ENCODE measurements at regions not wholly inside any gene's neighbourhood (a gene's known extent, or its start where the extent isn't known, plus 50 kb on each side); places are given as distances from the start of the nearest gene placed in this dataset.
A peak's percentile ranks its signal among the peaks of the same experiment; 100 is the strongest.

DNA sequence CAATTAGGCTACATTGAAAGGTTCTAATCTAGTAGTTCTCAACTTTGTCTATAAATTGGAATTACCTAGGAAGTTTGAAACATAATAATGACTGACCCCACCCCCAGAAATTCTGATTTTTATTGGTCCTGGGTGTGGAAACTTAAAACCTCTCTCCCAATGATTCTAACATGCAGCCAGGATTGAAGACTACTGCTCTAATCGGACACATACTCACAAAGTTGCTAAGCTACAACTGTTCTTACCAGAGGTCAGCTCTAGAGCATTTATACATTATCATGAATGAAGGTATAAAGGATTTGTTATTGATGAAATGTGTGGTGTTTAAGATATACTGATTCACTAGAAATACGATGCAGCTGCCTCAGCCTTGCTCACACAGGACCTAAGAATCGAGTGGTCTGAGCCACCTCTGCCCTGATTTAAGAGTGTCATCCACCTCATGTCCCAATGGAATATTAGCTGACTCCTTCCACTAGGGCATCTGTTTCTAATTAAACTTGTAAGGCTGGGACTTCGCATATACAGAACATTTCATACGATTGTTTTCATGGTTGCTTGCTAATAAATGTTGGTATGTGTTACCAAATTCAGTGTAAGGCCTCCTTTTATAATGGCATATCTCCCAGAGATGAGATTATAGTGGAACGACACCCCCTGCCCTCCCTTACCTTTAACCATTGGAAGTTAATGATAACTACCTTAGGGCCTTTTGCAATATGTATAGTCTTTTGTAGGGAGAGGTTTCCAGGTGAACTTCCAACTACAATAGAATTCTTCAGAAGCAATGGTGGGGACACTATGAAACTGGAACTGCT lies 410.8 kb upstream of the PDE3A start:
- DNase-seq = no peak

DNA sequence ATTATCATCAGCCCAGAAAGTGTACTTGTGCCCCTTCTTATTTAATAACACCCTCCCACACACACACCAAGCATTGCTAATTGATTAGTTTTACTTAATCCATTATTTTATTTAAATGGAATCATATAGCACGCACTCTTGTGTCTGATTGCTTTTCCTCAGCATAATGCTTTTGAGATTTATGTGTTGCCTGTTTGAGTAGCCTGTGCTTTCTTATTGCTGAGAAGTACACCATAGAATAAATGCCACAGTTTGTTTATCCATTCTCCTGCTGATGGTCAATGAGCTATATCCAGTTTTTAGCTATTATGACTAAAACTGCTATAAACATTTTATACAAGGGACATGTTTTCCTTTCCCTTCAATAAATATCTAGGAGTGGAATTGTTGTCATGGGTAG lies 409.9 kb upstream of the PDE3A start:
- no peak for DNase-seq

DNA sequence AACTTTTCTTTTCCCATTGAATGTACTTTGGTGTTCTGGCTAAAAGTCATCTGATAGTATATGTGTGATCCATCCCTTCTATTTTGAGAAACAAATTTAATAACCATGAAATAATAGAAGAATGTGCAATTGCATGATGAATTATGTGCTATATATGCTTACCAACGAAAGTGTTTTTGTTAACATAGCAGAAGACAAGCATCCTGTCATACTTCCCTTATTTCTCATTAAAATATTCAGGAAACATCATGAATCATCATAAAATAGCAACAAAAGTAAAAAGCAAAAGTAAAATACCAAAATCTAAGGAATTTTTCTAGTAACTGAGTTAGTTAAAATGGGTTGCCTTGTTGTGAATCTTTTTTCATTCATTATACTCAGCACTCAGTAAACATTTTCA lies 409.0 kb upstream of the PDE3A start:
- DNase-seq = no peak

DNA sequence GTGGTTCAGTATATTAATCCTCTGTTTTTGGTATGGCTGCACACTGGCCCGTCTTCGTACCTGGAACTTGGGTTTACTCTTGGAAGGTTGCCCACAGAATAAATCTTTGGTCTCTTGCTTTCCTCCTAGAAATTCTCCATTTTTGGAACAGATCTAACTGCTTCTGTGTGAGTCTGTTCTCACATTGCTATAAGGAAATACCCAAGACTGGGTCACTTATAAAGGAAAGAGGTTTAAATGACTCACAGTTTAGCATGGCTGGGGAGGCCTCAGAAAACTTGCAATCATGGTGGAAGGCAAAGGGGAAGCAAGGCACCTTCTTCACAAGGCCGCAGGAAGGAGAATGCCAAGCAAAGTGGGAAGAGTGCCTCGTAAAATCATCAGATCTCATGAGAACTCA lies 407.8 kb upstream of the PDE3A start:
- DNase-seq = no peak

DNA sequence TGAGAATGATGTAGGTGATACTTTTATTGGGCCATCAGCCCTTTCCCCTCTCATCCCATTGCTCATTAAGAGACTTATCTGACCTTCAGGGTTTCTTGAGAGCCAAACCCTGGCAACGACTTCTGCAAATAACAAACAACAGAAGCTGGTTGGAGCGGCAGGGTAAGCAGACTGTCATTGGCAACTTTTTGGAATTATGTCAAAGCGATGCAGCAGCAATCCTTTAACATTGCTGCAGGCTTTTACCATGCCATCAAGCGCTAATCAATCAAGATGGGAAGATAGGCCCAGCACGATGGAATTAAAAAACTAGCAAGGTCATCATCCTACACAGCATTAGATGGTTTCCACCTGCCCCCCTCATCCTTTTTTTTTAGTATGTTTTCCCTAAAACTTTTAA lies 406.1 kb upstream of the PDE3A start:
- DNase-seq = no peak

DNA sequence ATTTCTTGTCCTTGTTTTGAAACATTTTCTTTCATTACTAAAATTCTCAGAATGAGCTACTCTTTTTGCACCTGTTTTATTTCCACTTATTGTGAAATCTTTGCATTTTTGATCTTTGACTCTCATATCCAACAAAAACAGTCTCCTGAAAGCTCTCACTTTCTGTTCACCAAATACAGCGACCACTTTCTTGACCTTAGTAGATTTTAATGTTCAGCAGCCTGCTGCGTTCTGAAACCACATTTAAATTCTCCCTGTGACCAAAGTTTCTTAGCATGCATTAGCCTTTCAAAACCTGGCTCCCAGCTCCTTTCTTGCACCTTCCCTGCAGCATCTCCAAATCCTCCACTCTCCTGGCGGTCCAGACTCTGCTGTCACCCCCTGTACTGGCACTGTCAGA lies 404.4 kb upstream of the PDE3A start:
- no peak for DNase-seq

DNA sequence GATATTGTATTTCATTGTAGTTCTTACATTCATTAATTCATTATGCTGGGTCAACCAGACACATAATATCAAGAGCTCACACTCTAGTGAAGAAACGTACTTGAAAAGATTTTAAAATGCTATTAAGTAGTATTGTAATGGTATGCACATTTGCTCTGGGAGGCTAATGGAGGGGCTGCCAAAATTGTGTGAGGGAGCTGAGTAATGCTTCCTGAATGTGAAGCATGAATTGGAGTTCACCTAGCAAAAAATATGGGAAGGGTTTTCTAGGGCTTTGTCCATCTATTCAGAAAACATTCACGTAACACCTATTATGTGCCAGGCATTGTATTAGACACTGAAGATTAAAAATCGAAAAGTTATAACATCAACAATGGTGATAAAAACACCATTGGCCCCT lies 403.8 kb upstream of the PDE3A start:
- DNase-seq = no peak

DNA sequence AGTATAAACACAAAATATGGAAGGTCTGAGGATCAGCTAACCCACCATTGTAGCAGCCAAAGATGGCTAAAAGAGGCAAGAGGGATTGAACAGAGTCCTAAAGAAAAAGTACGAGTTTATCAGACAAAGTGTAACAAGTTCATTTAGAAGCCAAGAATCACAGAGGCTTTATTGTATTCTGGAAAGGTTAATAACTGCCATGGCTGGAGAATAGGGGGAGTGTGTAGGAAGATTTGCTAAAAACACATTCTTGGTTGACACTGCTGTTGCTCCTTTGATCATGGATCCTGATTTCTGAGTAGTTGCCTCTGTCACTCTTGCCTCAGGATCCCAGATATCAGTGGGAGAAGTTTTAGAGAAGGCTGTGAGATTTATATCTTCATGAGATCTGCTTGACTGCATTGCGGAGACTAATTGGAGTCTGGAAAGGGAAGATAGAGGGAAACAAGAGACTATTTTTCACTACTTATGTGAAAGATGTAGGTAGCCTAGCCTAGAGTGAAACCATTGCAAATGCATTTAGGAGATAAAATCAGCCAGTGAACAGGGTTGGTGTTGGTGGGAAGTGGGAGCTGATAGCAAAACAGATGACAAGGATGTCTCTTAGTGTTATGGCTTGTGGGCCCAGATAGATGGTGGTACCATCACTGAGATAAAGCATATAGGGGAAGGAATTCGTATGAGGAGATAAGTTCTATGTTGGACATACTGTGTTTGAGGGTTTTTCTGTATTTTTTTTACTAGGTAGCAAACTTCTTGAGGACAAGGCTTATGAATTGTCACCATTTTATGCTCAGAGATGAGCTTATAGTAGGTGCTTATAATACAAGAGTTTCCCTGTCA lies 402.9 kb upstream of the PDE3A start:
- no peak for DNase-seq

DNA sequence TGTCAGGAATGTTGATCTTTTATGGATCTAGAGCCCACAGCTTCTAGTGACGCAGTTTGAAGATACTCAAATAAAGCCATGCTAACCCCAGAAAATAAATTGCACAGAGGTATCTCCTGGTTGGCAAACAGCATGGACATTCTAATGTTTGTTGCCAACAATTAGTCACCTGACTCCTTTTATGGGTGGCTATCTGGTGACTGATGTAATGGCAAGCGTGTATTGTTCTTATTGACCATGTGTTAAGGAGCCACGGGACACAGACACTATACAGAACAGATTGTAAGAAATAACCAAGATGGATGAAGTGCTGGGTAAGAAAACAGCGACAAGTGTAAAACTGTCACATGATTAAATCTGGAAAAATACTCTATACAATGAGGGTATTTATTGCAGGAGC lies 401.3 kb upstream of the PDE3A start:
- no peak for DNase-seq

DNA sequence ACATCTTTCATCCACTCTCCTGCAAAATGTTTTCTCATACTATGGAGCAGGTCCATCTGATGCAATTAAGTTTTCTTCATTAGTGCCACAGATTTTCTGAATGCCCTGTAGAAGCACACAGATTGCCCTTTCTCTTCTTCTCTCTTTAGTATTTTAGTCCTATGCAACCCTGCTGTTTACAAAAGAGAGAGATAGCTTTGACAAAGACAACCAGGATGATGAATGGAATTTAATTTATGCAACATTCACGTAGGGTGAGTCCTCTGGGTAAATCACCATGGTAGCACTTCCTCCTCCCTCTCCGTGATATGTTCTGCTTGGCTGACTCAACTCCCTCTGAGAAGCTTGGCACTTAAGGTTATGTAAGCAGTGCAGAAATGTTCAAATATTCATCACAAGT lies 400.9 kb upstream of the PDE3A start:
- no peak for DNase-seq

DNA sequence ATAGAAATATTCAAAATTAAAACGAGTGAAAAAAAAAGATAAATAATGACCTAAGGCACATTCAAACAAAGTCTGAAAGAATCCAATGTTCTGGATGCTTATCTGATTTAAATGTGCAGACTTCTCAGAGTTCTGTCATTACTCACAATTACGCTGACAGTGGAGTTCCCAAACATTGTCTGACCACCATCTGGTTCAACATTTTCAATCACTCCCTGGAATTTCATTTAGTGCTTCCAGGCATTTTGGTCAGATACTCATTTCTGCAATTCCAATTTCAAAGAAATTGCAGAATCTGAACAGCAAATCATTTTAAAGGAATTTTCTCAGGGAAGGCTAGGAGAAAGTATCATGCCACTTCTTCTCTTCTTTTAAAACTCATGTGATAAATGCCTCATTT lies 398.2 kb upstream of the PDE3A start:
- DNase-seq = no peak

DNA sequence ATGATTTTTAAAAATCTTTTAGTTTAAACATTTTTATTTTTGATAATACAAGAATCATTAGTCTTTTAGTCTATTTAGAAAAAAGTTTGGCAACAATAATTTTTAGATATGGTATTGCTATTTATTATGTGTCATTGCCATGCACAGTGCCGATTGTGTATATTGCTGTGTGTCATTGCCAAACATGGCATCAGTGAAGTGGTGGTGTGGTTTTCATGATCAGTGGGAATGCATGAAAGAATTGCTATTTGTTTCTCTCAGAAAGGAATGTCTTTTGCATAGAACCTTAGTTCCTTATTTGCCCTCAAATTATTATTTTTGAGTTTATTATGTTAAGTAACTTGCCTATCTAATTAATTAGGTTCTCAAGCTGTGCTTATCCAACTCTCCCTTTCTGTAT lies 397.5 kb upstream of the PDE3A start:
- no peak for DNase-seq

DNA sequence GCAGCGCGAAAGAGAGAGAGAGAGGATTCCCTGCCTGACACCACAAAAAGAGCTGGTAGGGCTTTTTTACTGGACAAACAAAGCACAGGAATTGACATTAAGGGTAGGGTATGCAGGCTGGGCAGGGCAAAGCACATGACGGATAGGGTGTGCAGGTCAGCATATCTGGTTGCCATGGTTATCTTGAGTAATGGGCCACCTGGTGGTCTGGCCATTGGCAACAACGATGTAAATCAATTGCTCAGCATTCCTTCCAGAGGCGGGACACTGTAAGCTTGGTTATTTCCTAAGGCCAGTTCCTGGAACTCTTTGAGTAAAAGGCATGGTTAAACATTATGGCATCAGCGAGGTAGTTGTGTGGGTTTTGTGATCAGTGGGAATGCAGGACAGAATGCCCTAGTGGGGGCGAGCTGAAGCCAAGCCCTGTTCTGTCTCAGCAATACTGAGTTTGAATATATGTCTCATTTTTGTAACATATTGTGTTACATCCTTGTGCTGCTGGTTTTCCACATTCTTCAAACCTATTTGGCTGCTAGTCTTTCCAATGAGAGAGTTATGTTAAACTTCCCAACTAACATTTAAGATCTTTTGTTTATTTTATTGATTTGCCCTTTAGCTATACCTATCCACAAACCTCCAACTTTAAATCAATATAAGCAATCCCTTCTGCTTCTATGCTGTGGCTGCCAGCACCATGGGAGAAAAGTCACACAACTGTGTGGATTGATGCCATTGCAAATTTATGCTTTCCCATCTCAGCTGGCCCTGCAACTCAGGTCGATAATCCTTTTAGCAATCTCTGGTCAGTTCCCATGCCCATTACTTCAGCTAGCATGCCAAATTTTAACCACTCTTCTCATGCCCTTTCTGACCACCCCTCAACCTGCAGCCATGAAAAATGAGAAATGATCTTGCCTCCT lies 396.7 kb upstream of the PDE3A start:
- DNase-seq = no peak

DNA sequence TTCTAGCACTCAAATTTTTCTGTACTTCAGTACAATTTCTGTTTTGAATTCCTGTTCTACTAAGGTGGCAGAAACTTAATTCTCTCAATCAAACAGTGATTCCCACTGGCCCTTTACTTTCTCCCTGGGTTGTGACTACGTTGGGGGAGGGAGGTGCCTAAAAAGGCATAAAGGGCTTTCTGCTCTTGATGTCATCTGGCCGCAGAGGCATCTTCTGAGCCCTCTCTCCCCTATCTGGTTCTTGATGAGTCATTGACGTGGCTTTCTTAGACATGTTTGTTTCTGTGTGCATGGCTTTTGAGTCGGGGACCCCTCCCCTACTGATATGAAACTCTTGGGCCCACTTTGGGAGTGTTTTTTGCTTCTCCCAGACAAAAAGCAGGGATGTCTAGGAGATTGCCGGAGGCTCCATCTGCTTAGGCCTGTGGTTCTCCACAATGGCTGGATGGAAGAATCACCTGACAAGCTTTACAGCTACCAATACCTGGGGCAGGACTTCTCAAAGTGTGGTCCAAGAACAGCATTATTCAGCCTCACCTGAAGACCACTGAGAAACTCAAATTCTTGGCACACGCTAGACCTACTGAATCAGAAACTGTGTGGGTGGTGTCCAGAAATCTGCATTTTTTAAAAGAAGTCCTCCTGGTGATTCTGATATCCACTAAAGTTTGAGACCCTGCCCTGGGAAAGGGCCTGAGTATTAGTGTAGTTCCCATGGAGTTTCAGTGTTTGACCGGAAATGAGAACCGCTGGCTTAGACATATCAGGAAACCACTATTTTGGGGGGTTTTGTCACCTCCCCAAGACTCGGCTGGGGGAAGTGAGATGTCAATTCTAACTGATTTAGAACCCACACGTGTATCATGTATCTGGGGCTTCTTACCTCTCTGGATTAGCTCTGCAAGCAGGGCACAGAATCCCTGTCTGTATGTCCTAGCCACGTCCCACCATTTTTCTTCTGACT lies 395.7 kb upstream of the PDE3A start:
- no peak for DNase-seq

DNA sequence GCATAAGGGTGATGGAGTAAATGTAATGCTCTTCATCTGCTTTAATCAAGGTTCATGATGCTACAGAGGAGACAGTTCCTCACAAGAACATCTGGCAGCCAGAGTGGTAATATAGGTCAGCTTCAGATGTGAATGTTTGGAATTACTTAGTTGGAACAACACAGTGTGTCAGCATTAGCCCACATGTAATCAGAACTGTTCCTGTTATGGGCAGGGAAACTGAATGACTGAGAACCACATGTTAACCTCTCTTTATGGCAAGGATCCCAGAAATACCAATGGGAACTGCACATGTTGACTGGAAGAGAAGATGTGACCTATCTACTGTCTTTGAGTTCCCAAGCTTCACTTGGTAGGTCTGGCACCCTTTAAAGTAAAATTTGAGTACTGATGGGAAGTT lies 390.1 kb upstream of the PDE3A start:
- peak; percentile 94 for DNase-seq

DNA sequence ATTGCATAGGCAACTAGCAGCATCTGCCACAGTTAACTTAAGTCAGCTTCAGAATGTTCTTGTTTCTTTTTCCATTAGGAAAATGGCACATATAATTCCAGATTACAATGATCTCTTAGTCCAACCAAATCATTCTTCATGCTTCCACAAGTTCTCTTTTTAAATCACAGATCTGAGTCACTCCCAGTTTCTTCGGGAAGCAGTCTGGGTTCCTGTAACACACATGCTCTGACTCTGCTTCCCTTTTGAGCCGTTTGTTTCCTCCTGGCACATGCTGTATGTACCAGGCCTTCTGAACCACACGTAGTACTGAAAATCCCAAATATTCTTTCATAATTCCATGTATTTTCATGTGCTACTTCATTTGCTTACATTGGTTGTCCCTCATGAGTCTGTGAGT lies 388.8 kb upstream of the PDE3A start:
- no peak for DNase-seq

DNA sequence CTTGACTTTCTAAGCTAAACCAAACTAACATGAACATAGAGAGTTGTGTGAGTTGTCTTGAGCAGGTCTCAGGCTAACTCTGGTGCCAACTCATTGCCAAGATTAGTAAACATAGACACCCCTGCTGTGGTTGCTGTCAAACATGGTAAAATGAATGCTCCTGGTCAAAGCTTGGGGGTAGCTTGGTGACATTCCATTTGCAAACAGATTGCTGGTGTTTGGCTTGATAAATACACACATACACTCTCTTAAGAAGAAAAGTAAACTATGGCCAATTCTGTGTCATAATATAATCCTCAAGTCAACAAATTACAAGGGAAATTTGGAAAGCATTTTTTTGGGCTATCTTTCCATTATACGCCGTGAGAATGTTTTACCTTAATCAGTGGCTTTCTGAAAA lies 386.4 kb upstream of the PDE3A start:
- no peak for DNase-seq

DNA sequence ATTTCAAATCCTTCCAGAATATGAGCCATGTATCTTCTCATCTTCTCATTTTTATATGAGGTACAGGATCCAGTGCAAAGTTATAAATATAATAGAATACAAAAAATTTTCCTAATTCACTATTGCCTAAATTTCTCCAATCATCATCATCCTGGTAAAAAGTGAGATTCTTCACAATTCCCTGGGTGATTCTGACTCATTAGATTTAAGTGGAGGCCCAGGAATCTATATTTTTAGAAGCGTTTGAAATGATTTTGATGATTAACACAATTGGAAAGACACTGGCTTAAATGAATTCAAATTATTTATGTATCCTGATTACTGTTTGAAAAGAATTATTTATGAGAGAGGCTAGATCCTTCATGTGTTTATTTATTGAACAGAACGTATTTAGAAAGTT lies 380.3 kb upstream of the PDE3A start:
- no peak for DNase-seq

DNA sequence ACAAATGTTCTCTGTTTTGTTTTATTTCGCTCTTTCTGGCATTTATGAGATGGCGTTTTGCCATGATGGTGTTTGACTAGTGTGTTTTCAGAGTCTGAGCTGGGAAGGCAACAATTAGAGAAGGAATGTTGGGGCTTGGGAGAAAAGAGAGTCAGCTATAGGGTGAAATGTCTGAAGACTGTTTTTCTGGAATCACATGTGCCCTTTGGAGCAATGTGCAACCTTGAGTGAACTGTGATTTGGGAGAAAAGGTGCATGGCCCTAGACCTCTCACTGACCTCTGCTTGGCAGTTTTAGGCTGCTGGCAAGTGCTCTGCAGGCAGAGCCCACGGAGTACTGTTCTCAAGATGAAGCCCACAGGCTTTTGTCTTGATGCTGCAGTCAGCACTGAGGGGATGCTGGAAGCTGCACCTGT lies 379.9 kb upstream of the PDE3A start:
- DNase-seq = no peak

DNA sequence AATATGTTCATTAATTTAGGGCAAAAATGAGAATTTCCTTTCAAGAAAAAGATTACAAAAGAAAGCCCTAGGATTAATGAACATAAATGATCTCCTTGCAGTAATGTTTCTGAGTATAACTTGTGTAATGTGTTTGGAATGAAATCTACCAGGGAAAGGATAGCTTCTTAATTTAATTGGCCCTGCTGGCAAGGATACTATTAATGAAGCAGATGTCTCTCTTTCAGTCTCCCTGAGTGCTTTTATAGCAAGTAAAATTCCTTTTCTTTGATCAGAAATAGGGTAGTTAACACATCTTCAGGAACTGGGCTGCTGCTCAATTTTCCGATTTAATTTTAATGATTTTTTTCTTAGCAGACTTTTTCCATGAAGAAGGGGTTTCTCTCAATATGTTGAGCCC lies 379.4 kb upstream of the PDE3A start:
- DNase-seq = no peak

DNA sequence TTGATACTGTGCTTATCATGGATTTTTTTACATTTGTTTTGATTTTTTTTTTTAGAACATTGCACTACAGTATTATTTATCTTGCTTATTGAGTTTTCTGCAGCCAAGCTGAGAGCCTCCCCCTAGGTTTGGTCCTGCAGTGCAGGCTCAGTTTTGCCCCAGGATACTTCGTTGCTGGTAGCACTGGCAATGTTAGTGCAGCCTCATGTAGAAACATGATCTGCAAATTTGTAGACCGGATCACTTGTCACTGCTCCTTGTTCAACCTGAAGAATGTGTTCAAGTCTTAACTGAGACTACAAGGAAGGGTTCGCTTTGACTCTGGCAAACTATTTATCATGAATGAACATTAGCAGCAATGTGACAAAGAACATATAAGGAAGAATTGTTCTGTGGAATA lies 377.2 kb upstream of the PDE3A start:
- no peak for DNase-seq

DNA sequence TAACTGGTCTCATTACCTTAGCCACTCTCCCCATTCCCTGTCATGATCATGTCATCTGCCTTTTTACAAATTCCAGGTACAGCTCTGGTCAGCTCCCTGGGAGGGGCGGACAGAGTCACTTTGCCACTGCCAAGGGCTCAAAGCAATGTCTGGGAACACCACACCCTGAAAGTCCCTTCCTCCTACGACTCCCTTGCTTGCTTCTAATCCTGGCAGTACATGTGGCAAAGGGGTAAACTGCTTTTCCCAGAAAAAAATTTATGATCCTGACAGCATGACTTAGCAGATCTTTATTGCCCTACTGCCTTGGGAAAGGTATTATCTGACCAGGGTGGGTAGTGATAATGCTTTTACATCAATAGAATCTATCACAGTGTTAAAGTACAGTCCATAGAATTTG lies 376.0 kb upstream of the PDE3A start:
- no peak for DNase-seq
